ENCODE measurements at regions not wholly inside any gene's neighbourhood (a gene's known extent, or its start where the extent isn't known, plus 50 kb on each side); places are given as distances from the start of the nearest gene placed in this dataset.

DNA sequence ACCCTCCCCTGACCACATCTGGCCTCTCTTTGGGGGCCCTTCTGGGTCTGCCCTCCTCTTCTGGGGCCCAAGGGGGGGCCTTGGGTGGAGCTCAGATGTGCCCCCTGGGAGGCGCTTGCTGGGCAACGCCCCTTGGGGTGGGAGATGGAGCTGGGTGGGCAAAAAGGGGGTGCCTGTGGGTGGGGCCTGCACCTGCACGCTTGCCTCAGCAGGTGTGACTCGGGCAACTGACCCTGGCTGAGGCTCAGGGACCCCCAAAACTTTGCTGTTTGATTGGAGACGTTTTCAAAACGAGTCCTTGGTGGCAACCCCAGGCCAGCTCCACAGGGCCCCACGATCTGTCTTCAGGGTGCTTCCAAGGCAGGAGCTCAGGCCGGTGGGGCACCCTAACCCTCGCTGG is 105.3 kb downstream of the SIK1 start:
- Histone ChIP-seq H3K9me3 (ENCODE audit: control insufficient read depth, low read length) (no peaks in the 10 kb centered on the region), H3K4me3 (ENCODE audit: low read length) (no peak overlapping the region), H3K27ac (ENCODE audit: low read depth, low read length) (no peak overlapping the region), H3K36me3 (ENCODE audit: control insufficient read depth, insufficient read depth, low read length) (no peaks in the 10 kb centered on the region), H3K4me1 (ENCODE audit: control insufficient read depth, insufficient read depth, low read length) (no peaks in the 10 kb centered on the region), H3K9ac (ENCODE audit: extremely low read depth, low read length, poor library complexity, severe bottlenecking) (no peak overlapping the region), H3K27me3 (ENCODE audit: control insufficient read depth, insufficient read depth, low read length, poor library complexity, severe bottlenecking) (no peaks in the 10 kb centered on the region)
- H3K36me3 Mint-ChIP-seq (ENCODE audit: low read depth) = peaks cover 1% of the 10 kb centered on the region
- no peak for DNase-seq
- no peaks in the 10 kb centered on the region for H3K4me1 Mint-ChIP-seq
- H3K27me3 Mint-ChIP-seq (ENCODE audit: insufficient read depth) = peaks cover 2% of the 10 kb centered on the region
- no peak overlapping the region for H3K4me3 Mint-ChIP-seq
- H3K9me3 Mint-ChIP-seq = peaks cover 19% of the 10 kb centered on the region
- no peak overlapping the region for H3K27ac Mint-ChIP-seq
- WGBS, 2 experiments (ENCODE audit: insufficient coverage in 1 of 2, insufficient read length in 1 of 2) = 91 to 96% methylated on average over 6 to 9 of the region's 9 CpGs
- TF ChIP-seq, protein P1, sequence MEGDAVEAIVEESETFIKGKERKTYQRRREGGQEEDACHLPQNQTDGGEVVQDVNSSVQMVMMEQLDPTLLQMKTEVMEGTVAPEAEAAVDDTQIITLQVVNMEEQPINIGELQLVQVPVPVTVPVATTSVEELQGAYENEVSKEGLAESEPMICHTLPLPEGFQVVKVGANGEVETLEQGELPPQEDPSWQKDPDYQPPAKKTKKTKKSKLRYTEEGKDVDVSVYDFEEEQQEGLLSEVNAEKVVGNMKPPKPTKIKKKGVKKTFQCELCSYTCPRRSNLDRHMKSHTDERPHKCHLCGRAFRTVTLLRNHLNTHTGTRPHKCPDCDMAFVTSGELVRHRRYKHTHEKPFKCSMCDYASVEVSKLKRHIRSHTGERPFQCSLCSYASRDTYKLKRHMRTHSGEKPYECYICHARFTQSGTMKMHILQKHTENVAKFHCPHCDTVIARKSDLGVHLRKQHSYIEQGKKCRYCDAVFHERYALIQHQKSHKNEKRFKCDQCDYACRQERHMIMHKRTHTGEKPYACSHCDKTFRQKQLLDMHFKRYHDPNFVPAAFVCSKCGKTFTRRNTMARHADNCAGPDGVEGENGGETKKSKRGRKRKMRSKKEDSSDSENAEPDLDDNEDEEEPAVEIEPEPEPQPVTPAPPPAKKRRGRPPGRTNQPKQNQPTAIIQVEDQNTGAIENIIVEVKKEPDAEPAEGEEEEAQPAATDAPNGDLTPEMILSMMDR (conservative IDR thresholded peaks at IDR 0.05) = no peak

DNA sequence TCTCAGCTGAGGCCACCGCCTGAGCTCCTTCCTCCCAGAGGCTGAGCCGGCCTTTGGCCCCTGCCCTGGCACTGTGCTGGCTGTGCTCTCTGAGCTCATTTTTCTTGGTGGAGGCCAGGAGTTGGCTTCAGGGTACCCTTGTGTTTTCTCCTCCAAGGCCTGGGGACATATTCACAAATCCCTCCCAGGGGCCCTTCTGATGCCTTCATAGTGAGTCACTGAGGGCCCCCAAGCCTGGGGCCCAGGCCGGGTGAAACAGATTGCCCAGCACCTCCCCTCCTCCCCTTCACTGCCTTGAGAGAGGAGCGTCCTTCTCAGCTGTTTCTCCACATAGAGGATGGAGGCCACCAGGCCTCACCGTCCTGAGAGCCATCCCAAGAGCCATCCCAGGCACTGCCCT is 105.8 kb downstream of the SIK1 start:
- Histone ChIP-seq H3K9ac (ENCODE audit: extremely low read depth, low read length, poor library complexity, severe bottlenecking) (no peak overlapping the region), H3K9me3 (ENCODE audit: control insufficient read depth, low read length) (no peaks in the 10 kb centered on the region), H3K27ac (ENCODE audit: low read depth, low read length) (no peak overlapping the region), H3K36me3 (ENCODE audit: control insufficient read depth, insufficient read depth, low read length) (no peaks in the 10 kb centered on the region), H3K4me1 (ENCODE audit: control insufficient read depth, insufficient read depth, low read length) (no peaks in the 10 kb centered on the region), H3K27me3 (ENCODE audit: control insufficient read depth, insufficient read depth, low read length, poor library complexity, severe bottlenecking) (no peaks in the 10 kb centered on the region), H3K4me3 (ENCODE audit: low read length) (no peak overlapping the region)
- DNase-seq = no peak
- Mint-ChIP-seq H3K9me3 (peaks cover 19% of the 10 kb centered on the region), H3K4me1 (no peaks in the 10 kb centered on the region), H3K27ac (no peak overlapping the region), H3K4me3 (no peak overlapping the region), H3K27me3 (ENCODE audit: insufficient read depth) (peaks cover 2% of the 10 kb centered on the region), H3K36me3 (ENCODE audit: low read depth) (peaks cover 1% of the 10 kb centered on the region)
- TF ChIP-seq, protein P1 (conservative IDR thresholded peaks at IDR 0.05) = no peak
- 83 to 93% methylated on average over 4 to 5 of the region's 5 CpGs for WGBS, 2 experiments (ENCODE audit: insufficient coverage in 1 of 2, insufficient read length in 1 of 2)

DNA sequence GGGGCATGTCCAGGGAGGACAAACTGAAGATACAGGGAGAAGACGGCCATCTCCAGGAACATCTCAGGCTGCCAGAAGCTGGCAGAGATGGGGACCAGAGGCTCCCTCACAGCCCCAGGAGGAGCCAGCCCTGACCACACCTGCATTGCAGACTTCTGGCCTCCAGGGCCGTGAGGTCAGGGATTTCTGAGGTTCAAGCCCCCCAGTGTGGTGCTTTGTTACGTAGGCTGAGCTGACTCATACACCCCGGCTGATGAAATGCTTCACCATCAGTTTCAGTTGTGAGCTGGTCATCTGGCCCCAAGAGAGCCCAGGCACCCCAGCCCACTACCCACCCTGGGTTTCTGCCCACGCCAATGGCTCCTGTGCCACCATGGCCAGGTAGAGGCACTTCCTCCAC is 106.4 kb downstream of the SIK1 start:
- TF ChIP-seq, protein P1 (conservative IDR thresholded peaks at IDR 0.05) = no peak
- H3K36me3 ChIP-seq (ENCODE audit: control insufficient read depth, insufficient read depth, low read length) = no peaks in the 10 kb centered on the region
- Mint-ChIP-seq H3K4me3 (no peak overlapping the region), H3K36me3 (ENCODE audit: low read depth) (peaks cover 1% of the 10 kb centered on the region), H3K27me3 (ENCODE audit: insufficient read depth) (peaks cover 2% of the 10 kb centered on the region), H3K27ac (no peak overlapping the region), H3K9me3 (peaks cover 19% of the 10 kb centered on the region), H3K4me1 (no peaks in the 10 kb centered on the region)
- no peak overlapping the region for H3K4me3 ChIP-seq (ENCODE audit: low read length)
- no peaks in the 10 kb centered on the region for H3K27me3 ChIP-seq (ENCODE audit: control insufficient read depth, insufficient read depth, low read length, poor library complexity, severe bottlenecking)
- no peaks in the 10 kb centered on the region for H3K4me1 ChIP-seq (ENCODE audit: control insufficient read depth, insufficient read depth, low read length)
- no peak overlapping the region for H3K9ac ChIP-seq (ENCODE audit: extremely low read depth, low read length, poor library complexity, severe bottlenecking)
- DNase-seq = no peak
- no peak overlapping the region for H3K27ac ChIP-seq (ENCODE audit: low read depth, low read length)
- WGBS, 2 experiments (ENCODE audit: insufficient coverage in 1 of 2, insufficient read length in 1 of 2) = 90 to 92% methylated on average over 2 to 5 of the region's 5 CpGs
- no peaks in the 10 kb centered on the region for H3K9me3 ChIP-seq (ENCODE audit: control insufficient read depth, low read length)
